K562 (cell line): ENCODE measurements at regions not wholly inside any gene's neighbourhood (a gene's known extent, or its start where the extent isn't known, plus 50 kb on each side); places are given as distances from the start of the nearest gene placed in this dataset.

Experiments
- ATAC-seq: fragments of 200-7000 bp; cut with Tn5 transposase; 3 replicates; pipeline ENCODE4 v1.9.1; 2020; ENCODE audit warnings: moderate library complexity
- BruUV-seq: library from RNA; stranded (reverse); fragments of 400-500 nt; replicated peaks from 2 replicates; lab custom pipeline; 2021; lab: Mats Ljungman, UMichigan
- CTCF ChIA-PET: fragments of 300-600 bp; formaldehyde crosslinking; extraction: SDS; loops from one replicate; lab custom pipeline; 2021; ENCODE audit warnings: low intra/inter-chr PET ratio; lab: Yijun Ruan, JAX
- POLR2A ChIA-PET: fragments of 300-600, 350-650 bp; sonication (Branson Sonifier 250); formaldehyde crosslinking; extraction: SDS; loops from one replicate; lab custom pipeline; 2021; ENCODE audit warnings: antibody characterized with exemption, inconsistent platforms; lab: Yijun Ruan, JAX
- DNase-seq, 4 experiments: peaks; one replicate each; pipeline versions ENCODE4 v3.0.0 to v3.0.0-alpha.2; 2011 to 2018; ENCODE audit warnings: low spot score in 3 of 4, mixed read lengths in 3 of 4; ENCODE audit errors: extremely low read depth in 1 of 4
- FAIRE-seq: peaks from 2 replicates; lab custom pipeline; 2011; peaks lifted over from hg19 to GRCh38; lab: Jason Lieb, UNC
- H2AFZ ChIP-seq: 2 replicates; pipeline ENCODE4 v1.6.0; 2011; ENCODE audit warnings: low read depth, low read length, control low read depth, inconsistent platforms
- H3K27ac ChIP-seq: fragments of 200-600 bp; 3 replicates; pipeline ENCODE4 v1.8.0; 2011; ENCODE audit warnings: low read depth, mild to moderate bottlenecking, control low read depth, inconsistent platforms, low read length, moderate library complexity, mixed read lengths; ENCODE audit errors: extremely low read depth
- H3K27me3 ChIP-seq, 2 experiments: fragments of 300-600 bp in 1 of 2; 2 replicates in 1 of 2; 3 replicates in 1 of 2; pipeline versions ENCODE4 v1.6.0 to v1.8.0; 2011; ENCODE audit warnings: inconsistent platforms in 2 of 2, low read length in 2 of 2, mild to moderate bottlenecking in 1 of 2, mixed read lengths in 1 of 2, moderate library complexity in 1 of 2; ENCODE audit not compliant: control insufficient read depth in 2 of 2, insufficient read depth in 2 of 2
- H3K36me3 ChIP-seq: fragments of 300-600 bp; 3 replicates; pipeline ENCODE4 v1.8.0; 2011; ENCODE audit warnings: mild to moderate bottlenecking, low read length, inconsistent platforms; ENCODE audit not compliant: control insufficient read depth, insufficient read depth
- H3K4me1 ChIP-seq, 2 experiments: fragments of 200-600 bp in 1 of 2; replicated peaks in 1 of 2; 2 replicates in 1 of 2; 3 replicates in 1 of 2; pipeline versions ENCODE4 v1.5.1 to v1.8.0; 2011; ENCODE audit warnings: inconsistent platforms in 2 of 2, low read length in 2 of 2, mild to moderate bottlenecking in 1 of 2, mixed read lengths in 1 of 2, moderate library complexity in 1 of 2; ENCODE audit not compliant: control insufficient read depth in 2 of 2, insufficient read depth in 2 of 2
- H3K4me2 ChIP-seq: 2 replicates; pipeline ENCODE4 v1.6.1; 2011; ENCODE audit warnings: low read length, control low read depth, inconsistent platforms, mixed read lengths; ENCODE audit not compliant: insufficient read depth
- H3K4me3 ChIP-seq: fragments of 200-600 bp; sonication (generic), shearing (Covaris generic); 2 replicates; pipeline ENCODE4 v1.5.1; 2016; ENCODE audit warnings: control low read depth, inconsistent platforms
- H3K79me2 ChIP-seq: fragments of 200-600 bp; 3 replicates; pipeline ENCODE4 v1.8.0; 2011; ENCODE audit warnings: low read length, inconsistent platforms; ENCODE audit not compliant: control insufficient read depth, insufficient read depth
- H3K9ac ChIP-seq, 2 experiments: 2 replicates each; pipeline versions ENCODE4 v1.6.0 to v1.6.1; 2011; ENCODE audit warnings: low read depth in 2 of 2, low read length in 2 of 2, control low read depth in 1 of 2, inconsistent platforms in 1 of 2, mild to moderate bottlenecking in 1 of 2, mixed read lengths in 1 of 2; ENCODE audit not compliant: insufficient read depth in 1 of 2
- H3K9me1 ChIP-seq: one replicate; pipeline ENCODE4 v1.6.0; 2011; ENCODE audit warnings: inconsistent platforms, mild to moderate bottlenecking, low read length, moderate library complexity; ENCODE audit not compliant: control insufficient read depth, insufficient read depth
- H3K9me3 ChIP-seq: replicated peaks from 2 replicates; pipeline ENCODE4 v1.5.1; 2011; ENCODE audit warnings: low read depth, low read length, inconsistent platforms; ENCODE audit not compliant: control insufficient read depth, insufficient read depth
- H4K20me1 ChIP-seq: replicated peaks from 2 replicates; pipeline ENCODE4 v1.6.1; 2011; ENCODE audit warnings: low read length, inconsistent platforms, mixed read lengths; ENCODE audit not compliant: control insufficient read depth, insufficient read depth
- CBX1 ChIP-seq: sonication (generic); IDR thresholded peaks from 2 replicates; pipeline ENCODE4 v1.6.1; 2016; ENCODE audit warnings: antibody characterized with exemption, low read depth, mild to moderate bottlenecking
- HDGF ChIP-seq: fragments of 450-650 bp; IDR thresholded peaks from 2 replicates; pipeline ENCODE4 v1.6.1; 2016
- STAG1 ChIP-seq: sonication (generic); formaldehyde crosslinking; IDR thresholded peaks from 2 replicates; pipeline ENCODE4 v1.5.0; 2020; ENCODE audit warnings: missing genetic modification reagents, borderline replicate concordance
- ZBTB17 ChIP-seq: fragments of 450-650 bp; formaldehyde crosslinking; IDR thresholded peaks from 2 replicates; pipeline ENCODE4 v1.4.0; 2020; ENCODE audit warnings: mild to moderate bottlenecking
- ZKSCAN1 ChIP-seq: fragments of 150-350 bp; IDR thresholded peaks from 2 replicates; pipeline ENCODE4 v1.6.1; 2016; ENCODE audit warnings: low read depth, low read length
- ZNF316 ChIP-seq: fragments of 450-650 bp; IDR thresholded peaks from 2 replicates; pipeline ENCODE4 v1.6.1; 2016
- ZNF639 ChIP-seq, 2 experiments: fragments of 200-800 bp in 1 of 2; sonication (Bioruptor generic) in 1 of 2; sonication (generic) in 1 of 2; formaldehyde crosslinking in 1 of 2; IDR thresholded peaks in 1 of 2; conservative IDR thresholded peaks in 1 of 2; 2 replicates each; pipeline versions ENCODE4 v1.5.0 to v1.6.1; 2016 to 2020; ENCODE audit warnings: missing compliant biosample characterization in 1 of 2, missing genetic modification characterization in 1 of 2, missing genetic modification reagents in 1 of 2
- ZNF655 ChIP-seq: fragments of 250-450 bp; sonication (Bioruptor Pico); IDR thresholded peaks from 2 replicates; pipeline ENCODE4 v1.5.0; 2021
- WGBS: fragments of 100-300 bp; shearing (Covaris generic); methylation state at CpG from one replicate; pipeline ENCODE4 v1.1.6; 2016; ENCODE audit warnings: low coverage, mixed read lengths; ENCODE audit not compliant: insufficient coverage; ENCODE audit errors: missing lambda C conversion rate; 5-methylcytosine and 5-hydroxymethylcytosine counted together
- in situ Hi-C: fragments of 300-500 bp; cut with MboI; formaldehyde crosslinking; loops from 4 replicates; pipeline ENCODE4 v1.15.0; 2018; ENCODE audit warnings: inconsistent platforms, mixed read lengths
- intact Hi-C: fragments of 100-400 bp; cut with micrococcal nuclease; formaldehyde crosslinking; loops from 2 replicates; pipeline ENCODE4 v1.14.2; 2022

- intact Hi-C loops (no loop called here), in situ Hi-C loops (no loop called here)
- no TSS peak for BruUV-seq
- Histone ChIP-seq H3K9me1 (no peaks in the 10 kb centered on the region), H3K27ac (no peak overlapping the region), H3K4me1 (no peaks in the 10 kb centered on the region), H3K79me2 (no peaks in the 10 kb centered on the region), H3K27me3 (no peaks in the 10 kb centered on the region), H3K9me3 (peaks cover 2% of the 10 kb centered on the region; the same call in 1 of the 2 replicates), H3K36me3 (no peaks in the 10 kb centered on the region), H4K20me1 (no peaks in the 10 kb centered on the region), H3K9ac (no peak overlapping the region), H3K4me2 (no peak overlapping the region), H3K4me3 (no peak overlapping the region), H2AFZ (no peak overlapping the region)
- POLR2A ChIA-PET, result no interaction called here
- no peak for FAIRE-seq
- ATAC-seq, result no peak
- WGBS, result under 1% methylated on average over 15 of the region's 15 CpGs
- no peak for DNase-seq
- CTCF ChIA-PET, result no interaction called here
- TF ChIP-seq STAG1 (CRISPR knock-in tag) (no peak), ZKSCAN1 (no peak), HDGF (no peak), ZBTB17 (no peak), ZNF655 (CRISPR knock-in tag) (no peak), ZNF316 (no peak), CBX1 (no peak), ZNF639 (CRISPR knock-in tag; conservative IDR thresholded peaks at IDR 0.05 in 1 of 2, IDR thresholded peaks at IDR 0.05 in 1 of 2) (no peak)
Observed at GRCh38 chr21:25362375-25363267, 244.7 kb downstream of the MRPL39 start.
